ENCODE measurements at regions not wholly inside any gene's neighbourhood (a gene's known extent, or its start where the extent isn't known, plus 50 kb on each side); places are given as distances from the start of the nearest gene placed in this dataset.

- no peak for DNase-seq
These were observed 237.4 kb upstream of the PIK3R1 start for GRCh38 chr5:67978171-67978570.

- no peak for DNase-seq
These were observed 238.5 kb upstream of the PIK3R1 start for GRCh38 chr5:67976891-67977601.

GRCh38 chr5:67976181-67976580 lies 239.4 kb upstream of the PIK3R1 start:
- no peak for DNase-seq

GRCh38 chr5:67974471-67974870 lies 241.1 kb upstream of the PIK3R1 start:
- DNase-seq, result no peak

- DNase-seq, result no peak
These were observed 241.5 kb upstream of the PIK3R1 start for GRCh38 chr5:67974054-67974453.

GRCh38 chr5:67971971-67972821 lies 243.4 kb upstream of the PIK3R1 start:
- DNase-seq, result no peak

- DNase-seq, result no peak
These were observed 244.2 kb upstream of the PIK3R1 start for GRCh38 chr5:67971223-67971830.

- no peak for DNase-seq
These were observed 245.9 kb upstream of the PIK3R1 start for GRCh38 chr5:67969631-67970030.

- DNase-seq, result no peak
These were observed 246.4 kb upstream of the PIK3R1 start for GRCh38 chr5:67969176-67969575.

- DNase-seq, result no peak
These were observed 248.8 kb upstream of the PIK3R1 start for GRCh38 chr5:67966712-67967111.

GRCh38 chr5:67964619-67965018 lies 250.9 kb upstream of the PIK3R1 start:
- DNase-seq, result no peak

GRCh38 chr5:67963789-67964519 lies 251.6 kb upstream of the PIK3R1 start:
- DNase-seq, result no peak

GRCh38 chr5:67960939-67961338 lies 254.6 kb upstream of the PIK3R1 start:
- no peak for DNase-seq

- no peak for DNase-seq
These were observed 258.2 kb upstream of the PIK3R1 start for GRCh38 chr5:67957374-67957773.

GRCh38 chr5:67954351-67954750 lies 261.2 kb upstream of the PIK3R1 start:
- DNase-seq, result no peak

GRCh38 chr5:67942421-67942820 lies 273.1 kb upstream of the PIK3R1 start:
- no peak for DNase-seq

GRCh38 chr5:67941614-67942401 lies 273.7 kb upstream of the PIK3R1 start:
- no peak for DNase-seq

- DNase-seq, result no peak
These were observed 279.5 kb upstream of the PIK3R1 start for GRCh38 chr5:67935908-67936566.

GRCh38 chr5:67934976-67935375 lies 280.6 kb upstream of the PIK3R1 start:
- no peak for DNase-seq

GRCh38 chr5:67925511-67925910 lies 290.0 kb upstream of the PIK3R1 start:
- DNase-seq, result no peak

GRCh38 chr5:67921004-67921601 lies 294.5 kb upstream of the PIK3R1 start:
- no peak for DNase-seq

Data from CD4-positive, alpha-beta T cell treated with Interleukin-1 beta for 1 hour (primary cell).